ENCODE measurements at regions not wholly inside any gene's neighbourhood (a gene's known extent, or its start where the extent isn't known, plus 50 kb on each side); places are given as distances from the start of the nearest gene placed in this dataset.
"Not testable (repeated sequence)": the region's sequence is repeated elsewhere in the genome, so short reads cannot be mapped to it uniquely, and the experiment has no call there.

DNA sequence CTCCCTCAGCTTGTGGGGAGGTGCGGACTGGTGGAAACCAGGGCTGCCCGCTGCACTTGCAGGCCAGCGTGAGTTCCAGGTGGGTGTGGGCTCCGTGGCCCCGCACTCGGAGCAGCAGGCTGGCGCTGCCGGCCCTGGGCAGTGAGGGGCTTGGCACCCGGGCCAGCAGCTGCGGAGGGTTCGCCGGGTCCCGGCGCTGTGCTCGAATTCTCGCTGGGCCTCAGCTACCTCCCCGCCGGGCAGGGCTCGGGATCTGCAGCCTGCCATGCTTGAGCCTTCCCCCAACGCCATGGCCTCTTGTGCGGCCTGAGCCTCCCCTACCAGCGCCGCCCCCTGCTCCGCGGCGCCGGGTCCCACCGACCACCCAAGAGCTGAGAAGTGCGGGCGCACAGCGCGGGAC lies 71.6 kb upstream of the ADGRL1 start:
- Mint-ChIP-seq H3K27ac (ENCODE audit: unreplicated experiment) (no peak overlapping the region), H3K27me3 (ENCODE audit: low read depth) (no peaks in the 10 kb centered on the region), H3K4me3 (no peak overlapping the region), H3K36me3 (ENCODE audit: low read depth) (peaks cover 3% of the 10 kb centered on the region), H3K9me3 (peaks cover 11% of the 10 kb centered on the region), H3K4me1 (peaks cover 6% of the 10 kb centered on the region)
- DNase-seq (ENCODE audit: low read depth, low spot score), result no peak
- TF ChIP-seq, protein P1, sequence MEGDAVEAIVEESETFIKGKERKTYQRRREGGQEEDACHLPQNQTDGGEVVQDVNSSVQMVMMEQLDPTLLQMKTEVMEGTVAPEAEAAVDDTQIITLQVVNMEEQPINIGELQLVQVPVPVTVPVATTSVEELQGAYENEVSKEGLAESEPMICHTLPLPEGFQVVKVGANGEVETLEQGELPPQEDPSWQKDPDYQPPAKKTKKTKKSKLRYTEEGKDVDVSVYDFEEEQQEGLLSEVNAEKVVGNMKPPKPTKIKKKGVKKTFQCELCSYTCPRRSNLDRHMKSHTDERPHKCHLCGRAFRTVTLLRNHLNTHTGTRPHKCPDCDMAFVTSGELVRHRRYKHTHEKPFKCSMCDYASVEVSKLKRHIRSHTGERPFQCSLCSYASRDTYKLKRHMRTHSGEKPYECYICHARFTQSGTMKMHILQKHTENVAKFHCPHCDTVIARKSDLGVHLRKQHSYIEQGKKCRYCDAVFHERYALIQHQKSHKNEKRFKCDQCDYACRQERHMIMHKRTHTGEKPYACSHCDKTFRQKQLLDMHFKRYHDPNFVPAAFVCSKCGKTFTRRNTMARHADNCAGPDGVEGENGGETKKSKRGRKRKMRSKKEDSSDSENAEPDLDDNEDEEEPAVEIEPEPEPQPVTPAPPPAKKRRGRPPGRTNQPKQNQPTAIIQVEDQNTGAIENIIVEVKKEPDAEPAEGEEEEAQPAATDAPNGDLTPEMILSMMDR (conservative IDR thresholded peaks at IDR 0.05), result no peak

DNA sequence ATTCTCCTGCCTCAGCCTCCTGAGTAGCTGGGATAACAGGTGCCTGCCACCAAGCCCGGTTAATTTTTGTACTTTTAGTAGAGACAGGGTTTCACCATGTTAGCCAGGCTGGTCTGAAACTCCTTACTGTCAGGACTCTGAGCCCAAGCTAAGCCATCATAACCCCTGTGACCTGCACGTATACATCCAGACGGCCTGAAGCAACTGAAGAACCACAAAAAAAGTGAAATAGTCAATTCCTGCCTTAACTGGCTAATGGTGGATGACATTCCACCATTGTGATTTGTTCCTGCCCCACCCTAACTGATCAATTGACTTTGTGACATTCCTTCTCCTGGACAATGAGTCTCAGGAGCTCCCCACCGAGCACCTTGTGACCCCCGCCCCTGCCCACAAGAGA lies 69.9 kb upstream of the ADGRL1 start:
- peaks cover 11% of the 10 kb centered on the region for H3K9me3 Mint-ChIP-seq
- H3K36me3 Mint-ChIP-seq (ENCODE audit: low read depth); H3K4me3 Mint-ChIP-seq; H3K27me3 Mint-ChIP-seq (ENCODE audit: low read depth); DNase-seq (ENCODE audit: low read depth, low spot score); H3K4me1 Mint-ChIP-seq; H3K27ac Mint-ChIP-seq (ENCODE audit: unreplicated experiment): not testable (repeated sequence)

DNA sequence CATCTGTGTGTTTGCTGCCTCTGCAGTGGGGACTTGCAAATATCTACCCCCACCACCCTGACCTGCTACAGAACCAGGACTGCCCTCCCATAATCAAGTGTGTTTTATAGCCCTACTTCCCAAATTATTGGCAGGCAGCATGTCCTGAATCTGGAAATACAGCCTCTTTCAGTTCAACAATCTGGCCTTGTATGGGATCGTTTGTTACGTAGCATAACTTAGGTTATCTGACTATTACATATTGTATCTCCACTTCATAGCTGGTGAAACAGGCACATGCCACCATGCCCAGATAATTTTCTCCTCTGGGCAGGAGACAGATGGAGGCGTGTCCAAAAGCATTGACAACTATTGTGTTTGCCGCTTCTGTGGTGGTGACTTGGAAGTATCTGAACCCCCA lies 66.7 kb upstream of the ADGRL1 start:
- Mint-ChIP-seq H3K4me1 (no peaks in the 10 kb centered on the region), H3K27ac (ENCODE audit: unreplicated experiment) (no peak overlapping the region), H3K36me3 (ENCODE audit: low read depth) (peaks cover 3% of the 10 kb centered on the region), H3K4me3 (no peak overlapping the region), H3K9me3 (peaks cover 11% of the 10 kb centered on the region), H3K27me3 (ENCODE audit: low read depth) (peaks cover 8% of the 10 kb centered on the region)
- no peak for DNase-seq (ENCODE audit: low read depth, low spot score)
- TF ChIP-seq, protein P1 (conservative IDR thresholded peaks at IDR 0.05), result no peak

DNA sequence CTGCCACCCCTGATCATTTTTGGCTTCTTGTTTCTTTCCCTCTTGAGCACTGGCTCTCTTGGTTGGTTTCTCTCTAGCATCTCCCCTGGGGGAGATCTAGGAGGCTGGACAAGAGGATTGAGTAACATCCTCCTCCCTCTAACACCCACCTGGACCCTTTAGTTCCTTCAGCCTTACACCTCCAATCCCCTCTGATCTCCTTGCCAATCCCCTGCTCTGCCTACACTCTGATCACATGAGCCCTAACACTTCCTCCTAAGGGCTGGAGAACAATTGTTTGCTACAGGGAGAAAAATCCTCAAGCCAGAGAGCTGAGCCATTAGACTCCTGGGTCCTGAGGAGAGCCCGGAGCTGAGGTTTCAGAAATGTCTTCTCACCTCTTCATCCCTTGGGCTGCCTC lies 65.9 kb upstream of the ADGRL1 start:
- DNase-seq (ENCODE audit: low read depth, low spot score), result no peak
- peaks cover 15% of the 10 kb centered on the region for H3K27me3 Mint-ChIP-seq (ENCODE audit: low read depth)
- TF ChIP-seq, protein P1 (conservative IDR thresholded peaks at IDR 0.05), result no peak
- no peak overlapping the region for H3K27ac Mint-ChIP-seq (ENCODE audit: unreplicated experiment)
- H3K4me3 Mint-ChIP-seq, result no peak overlapping the region
- H3K9me3 Mint-ChIP-seq, result peaks cover 11% of the 10 kb centered on the region
- no peaks in the 10 kb centered on the region for H3K4me1 Mint-ChIP-seq
- H3K36me3 Mint-ChIP-seq (ENCODE audit: low read depth), result peaks cover under 1% of the 10 kb centered on the region

DNA sequence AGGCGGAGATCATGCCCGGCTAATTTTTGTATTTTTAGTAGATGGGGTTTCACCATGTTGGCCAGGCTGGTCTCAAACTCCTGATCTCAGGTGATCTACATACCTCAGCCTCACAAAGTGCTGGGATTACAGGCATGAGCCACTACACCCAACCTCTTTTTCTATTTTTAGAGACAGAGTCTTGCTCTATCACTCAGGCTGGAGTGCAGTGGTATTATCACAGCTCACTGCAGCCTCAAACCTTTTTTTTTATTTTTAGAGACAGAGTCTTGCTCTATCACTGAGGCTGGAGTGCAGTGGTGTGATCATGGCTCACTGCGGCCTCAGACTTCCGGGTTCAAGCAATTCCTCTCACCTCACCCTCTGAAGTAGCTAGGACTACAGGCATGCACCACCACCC lies 64.6 kb upstream of the ADGRL1 start:
- H3K36me3 Mint-ChIP-seq (ENCODE audit: low read depth); DNase-seq (ENCODE audit: low read depth, low spot score); H3K4me1 Mint-ChIP-seq; H3K9me3 Mint-ChIP-seq; H3K27ac Mint-ChIP-seq (ENCODE audit: unreplicated experiment); H3K4me3 Mint-ChIP-seq: not testable (repeated sequence)
- H3K27me3 Mint-ChIP-seq (ENCODE audit: low read depth), result peaks cover 25% of the 10 kb centered on the region

DNA sequence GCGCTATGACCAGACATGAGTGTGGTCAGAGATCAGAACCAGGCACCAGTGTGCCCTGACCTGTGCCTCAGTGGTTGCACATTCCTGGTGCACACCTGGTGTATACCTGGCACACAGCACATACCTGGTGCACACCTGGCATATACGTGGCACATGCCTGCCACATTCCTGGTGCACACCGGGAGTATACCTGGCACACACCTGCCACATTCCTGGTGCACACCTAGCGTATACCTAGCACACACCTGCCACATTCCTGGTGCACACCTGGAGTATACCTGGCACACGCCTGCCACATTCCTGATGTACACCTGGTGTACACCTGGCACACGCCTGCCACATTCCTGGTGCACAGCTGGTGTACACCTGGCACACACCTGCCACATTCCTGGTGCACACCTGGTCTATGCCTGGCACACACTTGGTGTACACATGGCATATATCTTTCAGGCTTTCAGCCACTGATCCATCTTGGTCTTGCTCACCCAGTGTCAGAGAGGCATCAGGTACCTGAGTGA lies 61.3 kb upstream of the ADGRL1 start:
- Mint-ChIP-seq H3K27me3 (ENCODE audit: low read depth) (peaks cover 41% of the 10 kb centered on the region), H3K9me3 (no peaks in the 10 kb centered on the region), H3K4me3 (no peak overlapping the region), H3K36me3 (ENCODE audit: low read depth) (no peaks in the 10 kb centered on the region), H3K4me1 (peaks cover 10% of the 10 kb centered on the region), H3K27ac (ENCODE audit: unreplicated experiment) (no peak overlapping the region)
- TF ChIP-seq, protein P1 (conservative IDR thresholded peaks at IDR 0.05), result no peak
- no peak for DNase-seq (ENCODE audit: low read depth, low spot score)

DNA sequence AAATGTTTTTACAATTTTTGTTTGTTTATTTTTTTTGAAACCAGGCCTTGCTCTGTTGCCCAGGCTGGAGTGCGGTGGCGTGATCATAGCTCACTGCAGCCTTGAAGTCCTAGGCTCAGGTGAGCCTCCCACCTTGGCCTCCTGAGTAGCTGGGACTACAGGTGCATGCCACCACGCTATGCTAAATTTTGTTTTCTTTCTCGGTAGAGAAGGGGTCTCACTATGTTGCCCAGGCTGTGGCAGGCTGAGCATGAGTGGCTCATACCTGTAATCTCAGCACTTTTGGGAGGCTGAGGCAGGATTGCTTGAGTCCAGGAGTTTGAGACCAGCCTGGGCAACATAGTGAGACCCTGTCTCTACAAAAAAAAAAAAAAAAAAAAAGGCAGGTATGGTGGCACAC lies 60.2 kb upstream of the ADGRL1 start:
- not testable (repeated sequence) for H3K36me3 Mint-ChIP-seq (ENCODE audit: low read depth); H3K27ac Mint-ChIP-seq (ENCODE audit: unreplicated experiment); H3K4me3 Mint-ChIP-seq; H3K4me1 Mint-ChIP-seq; H3K9me3 Mint-ChIP-seq; DNase-seq (ENCODE audit: low read depth, low spot score)
- H3K27me3 Mint-ChIP-seq (ENCODE audit: low read depth), result peaks cover 41% of the 10 kb centered on the region

Measured in neural crest cell (in vitro differentiated cells).